WI38 (cell line): ENCODE measurements at regions not wholly inside any gene's neighbourhood (a gene's known extent, or its start where the extent isn't known, plus 50 kb on each side); places are given as distances from the start of the nearest gene placed in this dataset.

ENCODE experiments used
- H3K4me3 ChIP-seq: 2 replicates; pipeline ENCODE4 v1.5.1; 2011; ENCODE audit warnings: low read depth, mild to moderate bottlenecking, control low read depth, low read length
- TF ChIP-seq, protein P1 (sequence below): IDR thresholded peaks from 2 replicates; pipeline ENCODE4 v1.5.1; 2012; ENCODE audit warnings: low read depth, mild to moderate bottlenecking, control low read depth, low read length

DNA sequence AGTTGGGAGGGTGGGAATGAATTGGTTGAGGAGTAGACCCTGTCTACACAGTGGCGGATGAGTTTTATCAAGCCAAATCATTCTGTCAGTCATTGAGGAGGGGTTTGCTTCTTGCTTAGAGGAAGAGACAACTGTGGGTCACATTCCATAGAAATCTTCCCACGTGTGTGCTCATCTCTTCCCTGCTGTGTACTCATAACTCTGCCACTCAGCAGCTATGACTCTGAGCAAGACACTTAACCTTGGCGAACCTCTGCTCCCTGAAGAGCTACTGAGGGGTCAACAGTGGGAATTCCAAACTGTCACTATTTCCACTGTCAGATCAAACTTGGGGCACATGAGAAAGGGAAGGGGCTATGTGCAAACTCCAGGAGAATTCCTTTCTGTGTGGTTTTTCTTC, 72.6 kb upstream of the COX10 start:
- TF ChIP-seq, protein P1, sequence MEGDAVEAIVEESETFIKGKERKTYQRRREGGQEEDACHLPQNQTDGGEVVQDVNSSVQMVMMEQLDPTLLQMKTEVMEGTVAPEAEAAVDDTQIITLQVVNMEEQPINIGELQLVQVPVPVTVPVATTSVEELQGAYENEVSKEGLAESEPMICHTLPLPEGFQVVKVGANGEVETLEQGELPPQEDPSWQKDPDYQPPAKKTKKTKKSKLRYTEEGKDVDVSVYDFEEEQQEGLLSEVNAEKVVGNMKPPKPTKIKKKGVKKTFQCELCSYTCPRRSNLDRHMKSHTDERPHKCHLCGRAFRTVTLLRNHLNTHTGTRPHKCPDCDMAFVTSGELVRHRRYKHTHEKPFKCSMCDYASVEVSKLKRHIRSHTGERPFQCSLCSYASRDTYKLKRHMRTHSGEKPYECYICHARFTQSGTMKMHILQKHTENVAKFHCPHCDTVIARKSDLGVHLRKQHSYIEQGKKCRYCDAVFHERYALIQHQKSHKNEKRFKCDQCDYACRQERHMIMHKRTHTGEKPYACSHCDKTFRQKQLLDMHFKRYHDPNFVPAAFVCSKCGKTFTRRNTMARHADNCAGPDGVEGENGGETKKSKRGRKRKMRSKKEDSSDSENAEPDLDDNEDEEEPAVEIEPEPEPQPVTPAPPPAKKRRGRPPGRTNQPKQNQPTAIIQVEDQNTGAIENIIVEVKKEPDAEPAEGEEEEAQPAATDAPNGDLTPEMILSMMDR: no peak
- H3K4me3 ChIP-seq: no peak overlapping the region

DNA sequence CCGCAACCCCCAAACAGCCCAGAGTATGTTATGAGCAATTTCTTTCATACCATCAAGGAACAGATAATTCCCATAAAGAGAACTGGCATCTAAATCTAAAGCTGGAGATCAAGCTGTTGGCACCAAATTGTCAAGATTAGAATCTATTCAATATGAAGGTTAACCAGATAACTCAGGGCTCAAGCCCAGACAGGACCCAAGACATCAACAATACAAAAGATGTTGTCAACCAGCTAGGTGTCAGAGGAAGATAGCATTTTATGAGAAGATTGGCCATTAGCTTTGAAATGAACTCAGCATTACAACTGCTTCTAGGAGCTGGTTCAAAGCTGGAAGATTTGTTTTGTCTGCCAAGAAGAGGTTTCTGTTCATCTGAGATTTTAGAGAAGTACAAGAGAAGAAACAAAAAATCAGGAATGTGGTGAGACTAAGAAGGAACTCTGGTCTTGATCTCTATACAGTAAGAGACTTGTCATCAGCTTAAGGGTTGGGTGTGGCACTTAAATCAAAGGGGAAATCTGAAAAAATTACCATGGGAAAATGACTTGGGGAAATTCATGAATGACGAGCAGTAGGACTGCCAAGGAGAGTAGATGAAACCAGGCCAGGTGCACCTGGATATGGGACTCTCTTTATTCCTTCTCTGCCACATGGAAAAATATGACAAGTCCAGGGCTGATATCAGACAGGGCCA, 64.2 kb upstream of the COX10 start:
- TF ChIP-seq, protein P1: no peak
- no peak overlapping the region for H3K4me3 ChIP-seq

DNA sequence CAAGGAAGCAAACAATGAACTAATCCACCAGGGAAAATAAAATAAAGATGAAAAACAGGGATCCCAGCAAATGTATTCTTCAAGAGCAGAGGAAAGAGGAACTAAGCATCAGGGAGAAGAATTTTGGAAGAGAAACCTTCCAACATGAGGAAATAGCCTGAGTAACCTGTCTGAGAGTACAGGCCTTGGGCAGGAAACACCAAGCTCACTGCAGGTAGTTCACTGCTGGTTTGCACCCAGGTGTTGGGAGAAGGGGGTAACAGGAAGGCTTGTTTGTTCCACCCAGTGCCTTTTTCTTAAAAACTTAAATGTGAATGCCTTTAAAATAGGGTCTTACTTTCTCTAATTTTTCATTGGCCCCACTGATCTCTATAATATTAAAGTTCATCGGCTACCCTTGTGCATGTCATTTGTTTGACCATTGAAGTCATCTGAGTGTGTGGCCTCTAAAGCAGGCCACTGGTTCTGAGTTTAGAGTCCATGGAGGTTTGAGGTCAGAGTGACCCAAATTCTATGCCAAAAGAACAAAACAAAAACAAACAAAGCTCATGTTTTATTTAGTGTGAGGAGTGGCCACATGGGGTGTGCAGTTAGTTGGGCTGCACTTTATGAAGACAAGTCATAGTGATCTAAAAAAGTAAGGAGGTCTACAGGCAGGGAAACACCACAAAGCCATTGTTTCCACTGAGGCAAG, 62.9 kb upstream of the COX10 start:
- TF ChIP-seq, protein P1: no peak
- H3K4me3 ChIP-seq: no peak overlapping the region

DNA sequence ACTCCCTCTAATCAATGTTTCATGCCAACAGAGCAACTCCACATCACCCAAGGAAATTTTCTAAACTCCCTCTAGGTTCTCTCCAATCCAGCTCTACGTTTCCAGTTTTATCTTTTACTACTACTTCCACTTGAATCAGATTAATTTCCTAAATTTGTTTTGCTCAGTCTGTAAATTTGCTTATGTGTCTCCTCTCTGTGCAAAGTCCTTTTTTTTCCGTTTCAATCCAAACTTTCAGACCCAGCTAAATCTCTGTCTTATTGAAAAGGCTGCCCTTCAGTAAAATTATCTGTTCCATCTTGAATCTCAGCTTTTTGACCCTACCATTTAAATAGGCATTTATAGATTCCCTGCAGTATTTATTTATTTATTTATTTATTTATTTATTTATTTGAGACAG, 61.4 kb upstream of the COX10 start:
- H3K4me3 ChIP-seq: no peak overlapping the region
- TF ChIP-seq, protein P1: no peak

DNA sequence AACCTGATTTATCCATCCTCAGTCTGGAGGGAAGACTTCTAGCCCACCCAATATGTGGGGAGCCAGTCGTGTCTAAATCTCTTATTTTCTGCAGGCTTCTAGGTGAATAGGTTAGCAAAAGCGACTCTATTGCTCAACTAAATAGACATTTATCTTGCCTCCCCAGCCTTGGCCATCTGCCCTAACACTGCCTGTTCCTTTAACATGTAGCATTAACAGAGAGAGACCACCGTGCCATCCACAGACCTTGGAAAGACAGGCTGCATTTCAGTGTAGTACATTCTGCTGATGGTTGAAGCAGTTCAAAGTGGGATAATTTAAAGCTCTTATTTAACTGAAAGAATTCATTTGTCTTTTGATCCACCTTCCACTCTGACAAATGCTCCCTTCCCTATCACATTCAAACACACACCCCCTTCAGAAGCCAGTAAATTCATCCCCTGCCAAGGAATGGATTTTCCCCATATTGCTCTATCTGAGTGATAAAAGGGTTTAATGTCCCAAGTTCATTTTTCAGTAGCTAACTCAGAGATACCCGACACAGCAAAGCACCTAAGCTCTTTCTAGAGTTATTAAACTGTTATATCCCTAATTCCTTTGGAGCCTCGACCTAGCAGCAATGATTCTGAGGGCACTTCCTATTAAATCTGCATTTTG, 58.1 kb upstream of the COX10 start:
- TF ChIP-seq, protein P1: no peak

DNA sequence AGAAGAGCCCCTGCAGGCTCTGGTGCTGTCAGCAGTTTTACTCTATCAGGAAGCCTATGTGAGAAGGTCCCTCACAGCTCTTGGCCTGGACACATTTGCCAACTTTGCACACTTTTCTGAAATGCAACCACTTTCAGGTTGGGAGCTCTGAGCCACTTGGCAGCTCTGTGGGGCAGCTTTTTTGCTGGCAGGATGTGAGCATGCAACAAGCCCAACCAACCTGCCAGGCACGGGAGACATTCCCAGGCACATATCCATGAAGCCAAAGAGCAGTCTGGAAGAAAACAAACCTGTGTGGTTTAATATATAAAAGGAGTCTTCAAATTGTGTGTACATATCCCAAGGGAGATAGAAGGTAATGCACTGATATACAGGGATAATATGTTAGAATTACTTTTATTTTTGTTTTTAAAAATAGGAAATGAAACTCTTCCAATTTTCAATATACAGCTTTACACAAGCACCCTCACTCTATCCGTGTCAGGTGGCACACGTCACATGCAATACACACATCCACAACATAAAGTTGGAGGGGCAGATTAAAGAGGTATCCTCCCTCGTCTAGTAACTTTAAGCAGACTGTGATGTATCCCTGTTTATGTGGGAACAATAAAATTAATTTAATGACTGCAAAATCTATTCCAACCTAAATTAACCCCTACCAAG, 57.4 kb upstream of the COX10 start:
- TF ChIP-seq, protein P1: no peak
- no peak overlapping the region for H3K4me3 ChIP-seq

More for the DNA sequence above, 58.1 kb upstream of the COX10 start:
- H3K4me3 ChIP-seq: no peak overlapping the region
